Anterior cingulate cortex (tissue), 58 donors: ENCODE measurements at regions not wholly inside any gene's neighbourhood (a gene's known extent, or its start where the extent isn't known, plus 50 kb on each side); places are given as distances from the start of the nearest gene placed in this dataset.

Source experiments
- DNase-seq, 58 donors: peaks; one replicate each; lab custom pipeline; 2025; lab: John Stamatoyannopoulos, UW

DNA sequence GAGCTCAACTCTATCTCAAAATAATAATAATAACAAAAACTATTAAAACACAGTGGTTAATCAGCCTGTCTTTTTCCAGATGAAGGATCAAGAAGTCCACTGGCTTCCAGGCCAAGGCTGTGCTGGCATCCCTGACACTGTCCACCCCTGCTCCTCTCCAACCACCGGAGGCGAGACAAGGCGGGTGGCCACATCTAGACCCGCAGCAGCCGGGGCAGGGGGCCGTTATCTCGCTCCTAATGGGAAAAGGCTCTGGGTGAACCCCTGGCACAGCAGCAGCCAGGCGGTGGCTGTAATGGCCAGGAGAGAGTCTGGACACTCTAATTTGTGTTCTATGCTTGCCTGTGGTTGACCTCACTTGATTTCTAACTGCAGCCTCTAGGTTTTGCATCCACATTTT, 158.0 kb upstream of the SOX1 start:
- no peak for DNase-seq

GRCh38 chr13:111909501-111909900, 157.4 kb upstream of the SOX1 start:
- DNase-seq = no peak

DNA sequence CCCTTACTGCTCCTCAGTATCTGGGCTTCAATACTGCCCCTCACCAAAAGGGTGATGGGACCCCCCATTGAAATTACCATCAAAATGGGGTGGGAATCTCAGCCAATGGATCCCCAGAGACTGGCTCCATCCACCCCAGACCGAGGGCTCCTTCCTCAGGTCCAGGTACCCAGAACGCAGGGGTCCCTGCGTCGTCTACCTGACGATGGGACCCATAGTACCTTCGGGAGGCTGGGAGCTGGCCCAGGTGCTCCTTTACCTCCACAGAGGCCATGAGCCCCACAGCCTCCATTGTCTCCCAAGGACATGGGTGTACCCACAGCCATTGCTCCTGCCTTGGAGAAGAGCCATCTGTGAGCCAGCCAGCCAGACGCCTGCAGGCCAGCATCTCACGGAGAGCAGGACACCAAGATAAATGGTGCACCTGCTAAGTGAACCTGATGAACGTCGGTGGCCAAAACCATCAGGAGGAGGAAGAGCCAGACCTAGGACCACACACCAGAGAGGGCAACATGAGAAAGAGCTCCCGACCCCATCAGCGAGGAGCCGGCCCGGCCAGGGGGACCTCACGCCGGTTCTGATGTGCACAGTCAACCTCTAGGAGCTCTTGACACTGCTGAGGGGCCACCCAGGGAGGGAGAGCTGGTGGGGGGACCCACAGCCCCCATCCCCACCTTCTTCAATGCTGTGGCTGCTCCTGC, 156.8 kb upstream of the SOX1 start:
- no peak for DNase-seq

DNA sequence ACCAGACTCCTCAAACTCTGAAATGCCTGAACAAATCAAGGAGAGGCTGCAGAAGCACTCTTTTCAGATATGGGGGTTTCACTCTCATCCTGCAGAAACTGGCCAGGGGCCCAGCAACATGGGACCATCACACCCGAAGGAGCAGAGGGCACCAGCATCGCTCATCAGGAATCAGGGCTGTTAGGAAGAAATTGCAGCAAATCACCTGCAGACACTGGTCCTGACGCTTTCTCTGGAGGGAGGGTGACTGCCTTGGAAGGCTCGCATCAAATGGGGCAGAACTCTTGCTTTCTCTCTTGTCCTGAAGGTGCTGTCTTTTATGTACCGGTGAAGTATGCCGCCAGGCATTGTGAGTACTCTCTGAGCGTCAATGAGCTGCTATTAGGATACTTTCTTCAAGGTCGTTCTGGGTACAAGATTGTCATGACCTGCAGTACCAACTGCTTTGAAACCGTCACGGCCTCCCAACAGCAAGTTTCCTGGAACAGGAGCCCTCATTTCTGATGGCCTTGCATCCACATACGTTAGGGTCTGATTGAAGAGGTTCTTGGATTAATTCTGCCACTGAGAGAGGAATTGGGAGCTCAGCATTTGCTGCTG, 155.7 kb upstream of the SOX1 start:
- DNase-seq = no peak

- no peak for DNase-seq
Observed at GRCh38 chr13:111911754-111912452, 155.0 kb upstream of the SOX1 start.

DNA sequence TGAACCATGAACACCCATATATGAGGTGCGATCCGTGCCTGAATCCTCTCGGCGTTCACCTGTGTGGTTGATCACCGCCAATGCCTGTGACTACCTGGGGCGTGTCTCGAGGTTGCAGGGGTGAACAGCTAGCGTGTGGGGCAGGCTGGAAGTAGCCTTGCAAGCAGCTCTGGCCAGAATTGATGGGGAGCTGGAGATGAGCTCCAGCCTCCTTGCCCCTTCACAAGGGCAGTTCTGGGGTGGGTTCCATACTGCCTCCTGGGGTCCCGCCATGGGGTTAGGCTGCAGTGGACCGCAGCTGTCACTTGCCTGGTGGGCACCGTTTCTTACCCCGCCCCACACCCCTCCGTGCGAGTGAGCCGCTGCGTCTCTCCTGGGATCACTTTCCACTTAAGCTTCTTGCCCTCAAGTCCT, 154.5 kb upstream of the SOX1 start:
- DNase-seq = no peak

DNA sequence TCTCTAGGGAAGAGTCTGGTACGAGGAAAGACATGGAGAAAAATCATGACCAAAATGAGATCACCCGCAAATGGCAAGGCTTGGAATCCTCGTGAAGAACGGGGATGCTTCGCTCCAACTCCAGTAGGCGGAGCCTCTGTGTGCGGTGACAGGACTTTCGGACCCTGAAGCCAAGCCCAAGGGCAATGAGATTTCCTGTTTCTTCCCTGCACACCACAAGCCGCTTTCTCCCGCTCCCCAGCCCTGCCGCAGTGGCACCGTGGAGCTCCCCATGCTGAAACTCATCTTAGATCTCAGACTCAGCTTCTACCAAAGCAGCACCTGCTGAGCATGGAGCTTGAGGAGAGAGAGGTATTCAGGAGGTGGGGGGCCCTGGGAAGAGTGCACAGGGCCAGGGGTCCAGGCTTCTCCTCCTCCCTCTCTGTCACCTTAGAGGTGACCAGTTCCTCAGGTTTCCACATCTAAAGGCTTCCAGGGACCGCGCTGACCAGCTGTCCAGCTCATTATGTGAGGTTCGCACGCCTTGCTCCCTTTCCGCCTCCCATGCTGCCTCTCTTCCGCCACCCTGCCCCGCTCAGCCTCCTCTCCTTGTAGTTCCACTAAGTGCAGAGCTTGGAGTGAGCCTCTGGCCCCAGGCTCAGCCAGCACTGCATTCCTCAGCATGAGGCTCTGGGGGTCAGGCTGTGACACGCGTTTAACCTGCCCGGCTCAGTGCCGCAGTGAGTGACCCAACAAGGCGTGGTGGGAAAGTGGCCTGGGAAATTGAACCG, 153.8 kb upstream of the SOX1 start:
- no peak for DNase-seq

DNA sequence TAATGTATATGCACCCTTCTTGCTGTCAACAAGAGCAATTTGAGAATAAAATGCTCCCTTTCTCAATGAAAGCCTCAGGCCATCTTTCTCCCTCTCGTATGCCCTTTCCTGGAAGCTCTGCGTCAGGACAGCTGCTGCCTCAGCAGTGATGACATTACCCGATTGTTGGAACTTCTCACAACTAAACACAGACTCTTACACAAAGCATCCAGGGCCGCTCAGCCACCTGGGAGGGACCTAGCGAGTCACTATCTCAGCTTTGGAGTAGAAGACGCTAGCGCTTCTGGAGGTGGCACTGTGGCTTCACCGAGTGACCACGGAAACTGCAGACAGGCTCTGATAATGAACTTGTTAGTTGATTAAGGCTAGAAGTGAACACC, 153.2 kb upstream of the SOX1 start:
- DNase-seq = no peak

GRCh38 chr13:111914241-111915103, 152.5 kb upstream of the SOX1 start:
- no peak for DNase-seq

DNA sequence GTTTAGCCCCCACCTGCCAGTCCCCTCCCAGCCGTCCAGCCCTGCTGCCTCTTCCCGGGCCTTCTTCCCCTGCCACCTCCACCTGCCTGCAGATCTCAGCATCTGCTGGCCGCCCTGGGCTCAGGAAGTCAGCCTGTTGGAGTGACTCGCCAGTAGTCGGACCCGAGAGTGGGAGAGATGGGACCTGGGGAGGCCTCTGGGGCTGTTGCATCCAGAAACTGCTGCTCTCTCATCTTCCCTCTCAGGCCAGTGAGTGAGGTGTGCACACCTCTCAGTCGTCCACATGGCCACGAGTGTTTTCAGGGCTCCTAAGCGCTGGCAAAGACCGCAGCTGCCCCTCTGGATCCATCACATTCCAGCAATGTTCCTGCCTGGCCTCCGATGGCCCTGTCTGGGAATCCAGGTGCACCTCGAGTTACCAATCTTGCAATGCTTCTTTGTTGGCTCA, 151.8 kb upstream of the SOX1 start:
- DNase-seq = no peak

DNA sequence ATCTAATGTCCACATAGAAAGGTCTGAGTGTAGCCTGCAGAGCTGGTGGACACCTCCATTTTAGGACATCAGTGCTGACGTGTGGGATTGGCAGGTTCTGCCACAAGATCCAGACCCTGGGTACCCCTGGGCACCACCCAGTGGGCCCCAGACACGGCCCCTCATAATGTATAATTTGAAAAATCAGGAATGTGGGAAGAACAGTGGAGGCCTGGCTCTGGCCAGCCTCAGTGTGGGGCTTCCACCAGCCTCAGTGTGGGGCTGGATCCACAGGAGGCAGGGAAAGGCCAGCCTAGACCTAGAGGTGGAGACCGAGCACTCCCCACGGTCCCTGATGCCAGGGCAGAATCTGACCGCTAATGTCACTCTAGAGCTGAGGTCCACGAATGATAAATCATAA, 150.7 kb upstream of the SOX1 start:
- no peak for DNase-seq

GRCh38 chr13:111917086-111917485, 149.9 kb upstream of the SOX1 start:
- no peak for DNase-seq

GRCh38 chr13:111917901-111918300, 149.0 kb upstream of the SOX1 start:
- DNase-seq = no peak

GRCh38 chr13:111919286-111919685, 147.7 kb upstream of the SOX1 start:
- DNase-seq = no peak

- no peak for DNase-seq
Observed at GRCh38 chr13:111919849-111920248, 147.1 kb upstream of the SOX1 start.

- no peak for DNase-seq
Observed at GRCh38 chr13:111920306-111920931, 146.5 kb upstream of the SOX1 start.

GRCh38 chr13:111920932-111921705, 145.8 kb upstream of the SOX1 start:
- DNase-seq = no peak

DNA sequence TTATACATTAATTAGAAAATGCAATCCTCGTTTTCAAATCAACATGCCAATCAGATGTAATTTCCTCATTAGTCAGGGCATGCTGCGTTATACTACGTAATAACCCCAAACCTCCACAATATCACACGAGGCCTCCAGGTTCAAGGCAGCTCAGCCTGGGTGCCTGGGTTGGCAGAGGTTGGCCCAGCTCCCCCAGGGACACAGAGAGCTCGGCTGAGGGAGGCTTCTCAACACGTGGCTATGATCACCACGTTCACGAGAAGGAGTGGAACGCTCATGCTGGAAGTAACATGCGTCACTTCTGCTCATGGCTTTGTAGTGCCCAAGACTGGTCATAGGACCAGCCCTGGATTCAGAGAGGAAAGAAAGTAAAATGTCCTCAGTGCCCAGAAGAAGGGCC, 144.9 kb upstream of the SOX1 start:
- DNase-seq = no peak

DNA sequence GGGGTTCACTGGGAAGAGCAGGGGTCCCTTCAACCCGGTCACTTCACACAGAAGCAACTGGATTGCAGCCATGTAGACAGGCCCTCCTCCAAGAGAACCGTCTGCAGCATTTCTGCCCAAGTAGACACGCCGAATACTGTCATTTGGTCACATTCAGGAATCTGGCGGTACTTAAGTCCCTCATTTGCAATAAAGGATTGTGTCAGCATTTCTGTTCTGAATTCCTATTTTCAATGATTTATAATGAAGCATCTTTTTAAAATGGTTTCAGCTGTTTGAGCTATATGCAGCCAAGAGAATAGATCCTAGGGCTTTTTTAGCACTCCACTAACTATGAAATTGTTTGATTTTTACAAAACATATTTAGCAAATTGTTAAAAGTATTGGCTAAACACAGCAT, 143.5 kb upstream of the SOX1 start:
- DNase-seq = no peak
